ENCODE measurements at regions not wholly inside any gene's neighbourhood (a gene's known extent, or its start where the extent isn't known, plus 50 kb on each side); places are given as distances from the start of the nearest gene placed in this dataset.

- no peak for TF ChIP-seq CTCF (IDR thresholded peaks at IDR 0.05; ENCODE audit: insufficient read depth, low read depth, low read length)
- TF ChIP-seq EZH2 (IDR thresholded peaks at IDR 0.05; ENCODE audit: insufficient read depth, low read length), result no peak
Observed at GRCh38 chr10:4094751-4095150, 309.7 kb upstream of the KLF6 start.
